Urinary bladder (tissue), 3 donors: ENCODE measurements at regions not wholly inside any gene's neighbourhood (a gene's known extent, or its start where the extent isn't known, plus 50 kb on each side); places are given as distances from the start of the nearest gene placed in this dataset.

Source experiments
- DNase-seq: peaks from one replicate; pipeline ENCODE4 v3.0.0-alpha.2; 2015; ENCODE audit errors: extremely low spot score
- H3K27ac ChIP-seq: one replicate; pipeline ENCODE4 v1.5.1; 2013; ENCODE audit warnings: low read depth, mild to moderate bottlenecking, moderate library complexity
- H3K36me3 ChIP-seq: one replicate; pipeline ENCODE4 v1.6.1; 2013; ENCODE audit warnings: mild to moderate bottlenecking, moderate library complexity; ENCODE audit not compliant: insufficient read depth
- H3K4me1 ChIP-seq: one replicate; pipeline ENCODE4 v1.6.1; 2013; ENCODE audit warnings: mild to moderate bottlenecking, moderate library complexity; ENCODE audit not compliant: insufficient read depth
- H3K4me3 ChIP-seq: one replicate; pipeline ENCODE4 v1.5.1; 2013; ENCODE audit warnings: low read depth, low read length
- WGBS: extraction: QIAGEN DNeasy Blood & Tissue Kit; methylation state at CpG from one replicate; pipeline ENCODE4 v1.1.7; 2013; 5-methylcytosine and 5-hydroxymethylcytosine counted together
- donor health status: healthy with polysubstance abuse.
- donor health status: healthy.

DNA sequence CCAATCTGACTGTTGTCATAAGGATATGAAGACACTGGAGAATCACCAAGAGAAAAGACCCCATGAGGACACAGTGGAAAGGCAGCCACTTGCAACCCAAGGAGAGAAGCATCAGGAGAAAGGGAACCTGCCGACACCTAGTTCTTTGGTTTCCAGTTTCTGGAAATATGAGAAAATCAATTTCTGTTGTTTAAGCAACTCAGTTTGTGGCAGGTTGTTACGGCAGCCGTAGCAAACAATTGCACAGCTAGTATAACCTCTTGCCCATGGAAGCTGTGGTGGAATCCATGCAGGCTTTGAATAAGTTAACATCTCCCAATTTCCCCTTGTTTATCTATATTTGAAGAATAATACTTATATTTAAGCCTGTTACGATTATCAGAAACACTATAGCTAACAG is 1103.0 kb upstream of the PHF14 start:
- 87% methylated on average over 4 of the region's 4 CpGs for WGBS
- Histone ChIP-seq H3K36me3 (no peaks in the 10 kb centered on the region), H3K4me1 (no peaks in the 10 kb centered on the region), H3K27ac (no peak overlapping the region), H3K4me3 (no peak overlapping the region)
- no peak for DNase-seq

DNA sequence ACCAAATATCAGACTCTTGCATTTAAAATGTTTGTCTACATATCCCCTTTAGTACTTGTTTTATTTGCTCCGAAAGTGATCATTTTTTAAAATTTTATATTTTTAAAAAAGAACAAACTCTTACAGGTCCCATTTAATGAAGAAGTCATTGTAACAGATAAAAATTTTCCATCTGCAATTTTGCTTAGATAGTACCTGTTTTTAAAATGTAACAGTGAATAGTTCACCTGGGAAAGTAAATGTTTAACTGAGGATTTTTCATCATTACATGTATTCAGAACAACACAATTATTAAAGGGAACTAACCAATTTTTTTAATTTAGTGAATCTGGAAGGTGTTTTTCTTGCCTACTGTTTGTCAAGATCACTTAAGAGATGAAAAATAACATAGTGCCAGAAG is 1099.5 kb upstream of the PHF14 start:
- no peaks in the 10 kb centered on the region for H3K4me1 ChIP-seq
- no peak for DNase-seq
- H3K27ac ChIP-seq = no peak overlapping the region
- 93% methylated on average over 1 of the region's 1 CpG for WGBS
- H3K36me3 ChIP-seq = no peaks in the 10 kb centered on the region
- no peak overlapping the region for H3K4me3 ChIP-seq

- DNase-seq = no peak
- Histone ChIP-seq H3K36me3 (no peaks in the 10 kb centered on the region), H3K4me1 (no peaks in the 10 kb centered on the region), H3K4me3 (no peak overlapping the region), H3K27ac (no peak overlapping the region)
These were observed 1097.6 kb upstream of the PHF14 start for GRCh38 chr7:9876053-9876452.

DNA sequence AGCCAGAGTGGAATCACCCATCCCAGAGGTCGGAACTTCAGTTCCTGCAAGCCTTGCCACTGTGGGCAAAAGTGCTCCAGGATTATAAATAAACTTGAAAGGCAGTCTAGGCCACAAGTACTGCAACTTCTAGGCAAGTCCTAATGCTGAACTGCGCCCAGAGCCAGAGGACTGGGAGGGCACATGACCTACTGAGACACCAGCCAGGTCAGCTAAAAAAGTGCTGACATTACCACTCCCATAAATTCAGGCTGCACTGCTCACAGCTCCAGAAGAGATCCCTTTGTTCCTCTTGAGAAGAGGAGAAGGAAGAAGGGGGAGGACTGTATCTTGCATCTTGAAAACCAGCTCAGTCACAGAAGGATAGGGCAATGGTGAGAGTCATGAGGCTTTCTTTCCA is 1084.1 kb upstream of the PHF14 start:
- no peak for DNase-seq
- no peak overlapping the region for H3K4me3 ChIP-seq
- no peak overlapping the region for H3K27ac ChIP-seq
- WGBS = 86% methylated on average over 2 of the region's 2 CpGs
- H3K4me1 ChIP-seq = no peaks in the 10 kb centered on the region
- no peaks in the 10 kb centered on the region for H3K36me3 ChIP-seq

GRCh38 chr7:9890092-9890491 is 1083.6 kb upstream of the PHF14 start:
- Histone ChIP-seq H3K4me1 (no peaks in the 10 kb centered on the region), H3K27ac (no peak overlapping the region), H3K36me3 (no peaks in the 10 kb centered on the region), H3K4me3 (no peak overlapping the region)
- 84% methylated on average over 3 of the region's 3 CpGs for WGBS
- DNase-seq = no peak

- WGBS = 80% methylated on average over 3 of the region's 3 CpGs
These were observed 1082.6 kb upstream of the PHF14 start for GRCh38 chr7:9891056-9891455.

DNA sequence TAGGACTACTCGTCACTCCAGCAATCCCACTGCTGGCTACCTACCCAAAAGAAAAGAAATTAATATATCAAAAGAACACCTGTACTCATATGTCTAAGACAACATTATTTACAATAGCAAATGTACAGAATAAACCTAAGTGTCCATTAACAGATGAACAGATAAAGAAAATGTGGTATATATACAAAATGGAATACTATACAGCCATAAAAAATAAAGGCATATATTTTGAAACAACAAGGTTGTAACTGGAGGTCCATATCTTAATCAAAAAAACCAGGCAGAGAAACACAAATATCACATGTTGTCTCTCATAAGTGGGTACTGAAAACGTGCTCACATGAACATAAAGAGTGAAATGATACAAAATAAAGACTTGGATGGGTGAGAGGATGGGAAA is 1073.3 kb upstream of the PHF14 start:
- WGBS = 76% methylated on average over 2 of the region's 2 CpGs
- no peaks in the 10 kb centered on the region for H3K36me3 ChIP-seq
- no peak for DNase-seq
- H3K27ac ChIP-seq = no peak overlapping the region
- H3K4me3 ChIP-seq = no peak overlapping the region
- H3K4me1 ChIP-seq = no peaks in the 10 kb centered on the region

More at GRCh38 chr7:9891056-9891455, 1082.6 kb upstream of the PHF14 start:
- no peak overlapping the region for H3K27ac ChIP-seq
- H3K4me3 ChIP-seq = no peak overlapping the region
- no peaks in the 10 kb centered on the region for H3K36me3 ChIP-seq
- H3K4me1 ChIP-seq = no peaks in the 10 kb centered on the region
- DNase-seq = no peak

DNA sequence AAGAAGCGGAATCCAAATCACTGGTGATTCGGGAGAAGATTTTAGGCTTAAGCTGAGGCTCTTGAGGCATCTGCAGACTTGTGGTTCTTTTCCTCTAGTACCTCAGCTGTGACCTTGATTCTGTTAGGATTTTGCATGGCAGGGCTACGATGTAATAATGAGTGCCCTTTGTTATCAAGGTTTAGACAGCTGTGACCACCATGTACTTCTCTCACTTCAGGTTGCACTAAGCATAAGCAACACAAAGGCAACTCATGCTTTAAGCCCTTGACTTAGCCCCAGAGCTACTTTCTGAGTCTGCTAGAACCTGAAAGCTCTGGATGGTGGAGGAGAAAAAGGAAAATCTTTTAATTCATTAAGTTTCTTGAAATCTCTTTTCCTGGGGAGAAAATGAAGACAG is 1052.3 kb upstream of the PHF14 start:
- Histone ChIP-seq H3K27ac (no peak overlapping the region), H3K36me3 (no peaks in the 10 kb centered on the region), H3K4me3 (no peak overlapping the region), H3K4me1 (no peaks in the 10 kb centered on the region)
- 79% methylated on average over 3 of the region's 3 CpGs for WGBS
- DNase-seq = no peak

- DNase-seq = no peak
- no peak overlapping the region for H3K27ac ChIP-seq
- no peaks in the 10 kb centered on the region for H3K36me3 ChIP-seq
- WGBS = 58% methylated on average over 2 of the region's 2 CpGs
- no peak overlapping the region for H3K4me3 ChIP-seq
- no peaks in the 10 kb centered on the region for H3K4me1 ChIP-seq
These were observed 1035.6 kb upstream of the PHF14 start for GRCh38 chr7:9937944-9938631.

- H3K4me3 ChIP-seq = no peak overlapping the region
- DNase-seq = no peak
- no peaks in the 10 kb centered on the region for H3K4me1 ChIP-seq
- no peak overlapping the region for H3K27ac ChIP-seq
- H3K36me3 ChIP-seq = no peaks in the 10 kb centered on the region
These were observed 1034.5 kb upstream of the PHF14 start for GRCh38 chr7:9939176-9939575.

DNA sequence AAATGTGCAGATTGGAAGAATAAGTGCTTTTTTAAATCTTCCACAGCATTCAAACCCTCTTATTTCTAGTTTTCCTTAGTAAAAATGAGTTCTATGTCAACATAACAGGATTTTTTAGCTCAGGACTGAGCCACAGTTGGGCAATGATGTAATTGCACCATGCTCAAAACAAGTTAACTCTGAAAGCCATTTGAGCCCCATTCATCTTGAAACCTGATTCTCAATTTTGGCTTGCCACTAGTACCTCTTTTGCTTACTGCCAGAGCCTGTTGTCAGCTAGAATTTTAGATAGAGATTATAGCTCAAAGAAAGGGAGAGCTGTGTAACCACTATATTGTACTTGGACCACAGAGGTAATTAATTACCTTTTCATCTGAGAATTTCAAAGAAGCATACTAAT is 1028.5 kb upstream of the PHF14 start:
- Histone ChIP-seq H3K4me3 (no peak overlapping the region), H3K27ac (no peak overlapping the region), H3K4me1 (no peaks in the 10 kb centered on the region), H3K36me3 (no peaks in the 10 kb centered on the region)
- DNase-seq = no peak

GRCh38 chr7:9945857-9946256 is 1027.8 kb upstream of the PHF14 start:
- no peaks in the 10 kb centered on the region for H3K4me1 ChIP-seq
- no peak for DNase-seq
- 84% methylated on average over 2 of the region's 2 CpGs for WGBS
- no peaks in the 10 kb centered on the region for H3K36me3 ChIP-seq
- H3K4me3 ChIP-seq = no peak overlapping the region
- H3K27ac ChIP-seq = no peak overlapping the region

DNA sequence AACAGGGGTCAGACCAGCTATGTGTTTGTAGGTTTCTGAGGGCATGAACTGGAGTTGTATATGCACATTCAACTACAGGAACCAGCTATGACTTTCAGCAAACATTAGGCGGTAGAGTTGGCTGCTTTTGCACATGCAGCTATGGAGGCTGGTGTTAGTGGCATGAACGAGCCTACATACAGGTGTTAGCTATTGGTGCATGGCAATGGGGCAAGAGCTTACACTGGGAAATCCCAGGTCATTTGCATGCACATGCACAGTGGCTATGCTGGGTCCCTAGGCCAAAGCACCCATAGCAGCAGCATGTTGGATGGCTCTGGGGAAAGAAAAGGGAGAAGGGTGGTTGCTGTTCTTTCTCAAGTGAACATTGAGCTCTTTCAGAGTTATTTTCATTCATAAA is 1018.5 kb upstream of the PHF14 start:
- Histone ChIP-seq H3K27ac (no peak overlapping the region), H3K36me3 (no peaks in the 10 kb centered on the region), H3K4me3 (no peak overlapping the region), H3K4me1 (no peaks in the 10 kb centered on the region)
- 84% methylated on average over 2 of the region's 2 CpGs for WGBS
- no peak for DNase-seq

- no peak overlapping the region for H3K27ac ChIP-seq
- WGBS = 77% methylated on average over 5 of the region's 5 CpGs
- no peak for DNase-seq
These were observed 1015.2 kb upstream of the PHF14 start for GRCh38 chr7:9958486-9958885.

DNA sequence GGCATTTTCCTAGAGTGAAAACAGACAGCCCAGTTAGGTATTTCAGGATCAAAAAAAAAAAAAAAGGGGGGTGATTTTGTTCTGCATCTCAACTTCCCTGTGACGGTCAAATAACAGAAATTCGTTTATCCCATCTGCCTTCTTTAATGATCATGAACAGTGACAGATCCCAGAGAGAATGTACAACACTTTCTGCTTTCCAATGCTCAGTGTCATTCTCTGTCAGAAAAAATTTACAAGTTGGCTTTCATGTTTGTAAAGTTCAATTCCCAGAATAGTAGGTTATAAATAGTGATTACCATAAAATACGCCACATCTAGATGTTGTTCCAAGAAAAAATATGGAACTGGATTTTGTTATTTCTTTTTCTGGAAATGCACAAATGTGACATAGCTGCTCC is 1013.2 kb upstream of the PHF14 start:
- H3K36me3 ChIP-seq = no peaks in the 10 kb centered on the region
- no peak overlapping the region for H3K27ac ChIP-seq
- no peaks in the 10 kb centered on the region for H3K4me1 ChIP-seq
- no peak for DNase-seq
- WGBS = 23% methylated on average over 3 of the region's 3 CpGs
- no peak overlapping the region for H3K4me3 ChIP-seq

More at GRCh38 chr7:9958486-9958885, 1015.2 kb upstream of the PHF14 start:
- Histone ChIP-seq H3K36me3 (no peaks in the 10 kb centered on the region), H3K4me1 (no peaks in the 10 kb centered on the region), H3K4me3 (no peak overlapping the region)
